ENCODE measurements at regions not wholly inside any gene's neighbourhood (a gene's known extent, or its start where the extent isn't known, plus 50 kb on each side); places are given as distances from the start of the nearest gene placed in this dataset.
"Not testable (repeated sequence)": the region's sequence is repeated elsewhere in the genome, so short reads cannot be mapped to it uniquely, and the experiment has no call there.

DNA sequence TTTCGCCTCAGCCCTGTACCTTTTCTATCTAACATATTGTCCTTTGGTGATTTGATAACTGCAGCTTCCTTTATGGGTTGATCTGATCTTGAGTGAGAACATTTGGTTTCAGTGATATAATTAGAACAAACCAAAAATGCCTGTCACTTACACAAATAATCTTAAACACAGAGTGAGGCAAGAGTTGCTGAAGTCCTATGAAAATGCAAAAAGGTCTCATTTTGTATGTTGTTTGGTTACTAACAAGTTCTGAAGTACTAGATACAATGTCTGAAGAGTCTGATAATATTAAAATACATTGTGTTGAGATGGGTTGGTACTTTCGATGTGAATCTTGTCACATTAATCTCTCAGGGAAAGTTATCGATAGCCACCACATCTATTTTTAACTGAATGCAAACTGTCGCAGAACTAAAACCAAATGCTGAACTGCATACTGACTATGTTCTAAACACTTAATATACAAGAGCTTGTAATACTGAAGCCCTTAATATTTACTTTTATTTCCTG, 70.4 kb upstream of the TMED7 start:
- no peak overlapping the region for H3K4me3 ChIP-seq (ENCODE audit: low read length)
- DNase-seq (ENCODE audit: low read depth, low spot score): no peak

GRCh38 chr5:115695310-115695880, 69.6 kb upstream of the TMED7 start:
- no peak overlapping the region for H3K4me3 ChIP-seq (ENCODE audit: low read length)
- DNase-seq (ENCODE audit: low read depth, low spot score): no peak

- H3K4me3 ChIP-seq (ENCODE audit: low read length); DNase-seq (ENCODE audit: low read depth, low spot score): not testable (repeated sequence)
Measured at GRCh38 chr5:115691814-115692213, 66.0 kb upstream of the TMED7 start.

DNA sequence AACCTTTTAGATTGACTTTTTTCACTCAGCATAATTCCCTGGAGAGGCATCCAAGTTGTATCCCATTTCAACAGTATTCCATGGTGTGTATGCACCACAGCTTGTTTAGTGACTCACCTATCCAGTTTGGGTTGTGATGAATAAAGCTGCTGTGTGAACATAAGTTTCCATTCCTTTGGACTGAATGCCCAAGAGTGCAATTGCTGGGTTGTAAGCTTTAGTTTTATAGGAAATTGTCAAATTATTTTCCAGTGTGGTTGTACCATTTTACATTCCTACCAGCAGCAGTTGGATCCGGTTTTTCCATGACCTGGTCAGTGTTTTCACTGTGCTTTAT, 60.9 kb upstream of the TMED7 start:
- no peak for DNase-seq (ENCODE audit: low read depth, low spot score)
- H3K4me3 ChIP-seq (ENCODE audit: low read length): no peak overlapping the region

DNA sequence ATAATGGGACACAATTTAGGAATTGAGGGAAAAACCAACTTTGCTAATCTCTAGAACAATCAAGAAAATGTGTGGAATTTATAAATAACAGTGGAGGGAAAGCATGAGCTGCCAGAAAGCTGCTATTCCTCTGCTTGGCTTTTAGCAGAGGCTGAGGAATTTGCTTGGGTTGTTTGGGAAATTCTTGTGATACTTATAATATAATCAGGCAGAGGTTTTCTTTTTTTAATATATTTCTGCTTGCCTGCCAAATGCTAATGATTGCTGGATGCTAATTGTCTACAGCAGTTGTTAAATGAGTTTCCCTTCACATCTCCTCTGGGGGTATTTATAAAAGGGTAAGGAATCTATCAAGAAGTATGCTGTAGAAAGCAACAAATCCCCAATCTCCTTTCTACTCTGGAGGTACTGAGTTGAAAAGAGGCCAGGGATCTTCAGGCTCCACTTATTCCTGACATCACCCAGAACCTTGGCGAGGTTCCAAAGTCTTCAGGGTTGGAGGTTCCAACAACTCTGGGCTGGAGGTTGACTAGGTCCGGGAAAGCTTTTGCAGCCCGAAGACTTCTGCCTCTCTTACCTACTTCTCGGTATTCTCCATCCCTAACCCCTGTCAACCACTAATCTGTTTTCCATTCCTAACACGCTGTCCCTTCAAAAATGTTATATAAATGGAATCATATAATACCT, 60.4 kb upstream of the TMED7 start:
- DNase-seq (ENCODE audit: low read depth, low spot score): no peak
- no peak overlapping the region for H3K4me3 ChIP-seq (ENCODE audit: low read length)

DNA sequence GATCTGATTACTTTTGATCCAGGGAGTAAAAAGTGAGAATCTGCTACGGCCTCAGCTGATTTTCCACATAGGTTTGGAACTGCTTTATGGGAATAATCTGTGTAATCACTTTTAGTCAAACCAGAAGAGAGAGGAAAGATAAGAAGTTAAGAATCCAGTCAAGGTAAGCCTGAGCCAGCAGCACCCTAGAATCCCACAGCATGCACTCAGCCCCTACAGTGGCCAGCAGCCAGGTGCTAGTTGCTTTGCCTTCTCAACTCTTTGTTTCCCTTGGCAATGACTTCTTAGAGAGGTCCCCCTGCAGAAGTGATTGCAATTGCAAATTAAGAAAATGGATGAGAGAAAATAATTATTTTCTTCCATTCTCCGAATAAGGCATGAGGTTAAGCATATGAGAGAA, 59.7 kb upstream of the TMED7 start:
- DNase-seq (ENCODE audit: low read depth, low spot score): no peak
- H3K4me3 ChIP-seq (ENCODE audit: low read length): no peak overlapping the region

DNA sequence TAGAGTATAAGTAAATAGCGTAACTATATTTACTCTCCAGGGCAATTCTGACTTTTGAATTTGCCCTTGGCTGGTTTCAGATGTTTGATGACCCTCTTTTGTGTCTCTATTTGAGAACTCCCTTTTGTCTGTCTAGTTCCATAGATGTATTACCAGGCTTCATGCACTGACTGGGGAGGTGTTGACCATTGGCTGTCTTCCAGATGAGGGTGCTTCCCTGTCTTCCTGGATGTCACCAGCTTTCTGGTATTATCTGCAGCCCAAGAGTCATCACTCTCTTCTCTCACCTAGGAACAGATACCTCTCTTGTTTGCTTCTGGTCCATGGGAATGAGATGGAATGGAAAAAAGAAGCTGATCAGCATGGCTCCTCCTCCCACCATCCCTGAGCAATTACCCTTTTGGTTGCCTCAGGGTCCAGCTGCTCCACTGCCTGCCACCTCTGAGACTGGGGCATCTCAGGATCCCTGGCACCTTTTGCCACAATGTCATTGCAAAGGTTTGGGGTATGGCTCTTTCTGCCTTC, 58.7 kb upstream of the TMED7 start:
- no peak for DNase-seq (ENCODE audit: low read depth, low spot score)

DNA sequence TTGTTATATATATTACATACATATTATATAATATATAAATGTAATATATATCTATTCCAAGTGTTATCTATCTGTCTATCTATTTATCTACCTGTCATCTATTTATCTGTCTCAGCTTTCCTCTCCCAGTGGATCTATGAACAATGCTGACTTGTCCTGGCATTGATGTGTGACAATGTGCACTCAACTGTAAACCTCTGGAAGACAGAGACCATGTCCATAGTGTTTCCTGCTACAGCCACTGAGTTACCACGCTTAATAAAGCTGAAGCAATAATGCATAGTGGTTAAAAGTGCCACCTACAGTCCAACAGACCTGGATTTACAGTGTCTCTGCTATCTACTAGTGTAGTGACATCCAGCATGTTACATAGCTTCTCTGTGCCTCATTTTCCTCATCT, 57.2 kb upstream of the TMED7 start:
- no peak overlapping the region for H3K4me3 ChIP-seq (ENCODE audit: low read length)
- DNase-seq (ENCODE audit: low read depth, low spot score): no peak

More for the DNA sequence above, 58.7 kb upstream of the TMED7 start:
- H3K4me3 ChIP-seq (ENCODE audit: low read length): no peak overlapping the region

Data from Jurkat, Clone E6-1 (cell line).